Hepatocyte (in vitro differentiated cells): ENCODE measurements at regions not wholly inside any gene's neighbourhood (a gene's known extent, or its start where the extent isn't known, plus 50 kb on each side); places are given as distances from the start of the nearest gene placed in this dataset.

Experiments
- DNase-seq: peaks from one replicate; pipeline ENCODE4 v3.0.0-alpha.2; 2016; ENCODE audit warnings: low spot score
- H2AFZ ChIP-seq: fragments of 200-600 bp; sonication (generic); 2 replicates; pipeline ENCODE4 v1.6.0; 2016; ENCODE audit warnings: antibody characterized with exemption, mild to moderate bottlenecking
- H3K27ac ChIP-seq: fragments of 200-600 bp; sonication (generic); 2 replicates; pipeline ENCODE4 v1.5.1; 2016; ENCODE audit warnings: mild to moderate bottlenecking
- H3K27me3 ChIP-seq: fragments of 200-600 bp; sonication (generic); 2 replicates; pipeline ENCODE4 v1.6.1; 2016
- H3K36me3 ChIP-seq: fragments of 200-600 bp; sonication (generic); replicated peaks from 2 replicates; pipeline ENCODE4 v1.5.1; 2016; ENCODE audit warnings: low read depth; ENCODE audit not compliant: insufficient read depth
- H3K4me1 ChIP-seq: fragments of 200-600 bp; sonication (generic); 2 replicates; pipeline ENCODE4 v1.5.1; 2016; ENCODE audit warnings: mild to moderate bottlenecking, moderate library complexity; ENCODE audit not compliant: insufficient read depth
- H3K4me2 ChIP-seq: fragments of 200-600 bp; sonication (generic); 2 replicates; pipeline ENCODE4 v1.6.0; 2016
- H3K4me3 ChIP-seq: fragments of 200-600 bp; sonication (generic); 2 replicates; pipeline ENCODE4 v1.5.1; 2016; ENCODE audit warnings: mild to moderate bottlenecking
- H3K79me2 ChIP-seq: fragments of 200-600 bp; sonication (generic); 2 replicates; pipeline ENCODE4 v1.6.0; 2017; ENCODE audit warnings: mild to moderate bottlenecking
- H3K9me2 ChIP-seq: fragments of 200-600 bp; sonication (generic); replicated peaks from 2 replicates; pipeline ENCODE4 v1.6.0; 2017; ENCODE audit warnings: mild to moderate bottlenecking; ENCODE audit not compliant: insufficient read depth
- H3K9me3 ChIP-seq: fragments of 200-600 bp; sonication (generic); 2 replicates; pipeline ENCODE4 v1.5.1; 2016; ENCODE audit warnings: low read depth, mild to moderate bottlenecking
- H4K20me1 ChIP-seq: fragments of 200-600 bp; sonication (generic); 2 replicates; pipeline ENCODE4 v1.6.0; 2016; ENCODE audit warnings: mild to moderate bottlenecking; ENCODE audit not compliant: insufficient read depth, poor library complexity, severe bottlenecking
- CTCF ChIP-seq: fragments of 200-600 bp; sonication (generic); IDR thresholded peaks from 2 replicates; pipeline ENCODE4 v1.5.1; 2016; ENCODE audit warnings: antibody characterized with exemption, mild to moderate bottlenecking; ENCODE audit not compliant: poor library complexity
- EZH2 ChIP-seq: fragments of 200-600 bp; sonication (generic); IDR thresholded peaks from 2 replicates; pipeline ENCODE4 v1.6.1; 2016; ENCODE audit warnings: antibody characterized with exemption, mild to moderate bottlenecking, borderline replicate concordance
- EZH2phosphoT487 ChIP-seq: fragments of 200-600 bp; sonication (generic); IDR thresholded peaks from one replicate; pipeline ENCODE4 v1.6.1; 2018; ENCODE audit warnings: antibody characterized with exemption, mild to moderate bottlenecking, low read depth, moderate library complexity; ENCODE audit not compliant: unreplicated experiment, severe bottlenecking
- WGBS: methylation state at CpG from one replicate; pipeline ENCODE4 v1.1.6; 2016; ENCODE audit warnings: low lambda C conversion rate; ENCODE audit errors: missing lambda C conversion rate; 5-methylcytosine and 5-hydroxymethylcytosine counted together

GRCh38 chr1:4460651-4461050 lies 193.8 kb upstream of the AJAP1 start:
- H4K20me1 ChIP-seq: no peaks in the 10 kb centered on the region
- H2AFZ ChIP-seq: no peak overlapping the region

GRCh38 chr1:4461726-4462290 lies 192.6 kb upstream of the AJAP1 start:
- Histone ChIP-seq H3K4me2 (no peak overlapping the region), H4K20me1 (no peaks in the 10 kb centered on the region), H3K27me3 (no peaks in the 10 kb centered on the region), H3K36me3 (no peaks in the 10 kb centered on the region), H3K27ac (no peak overlapping the region), H2AFZ (no peak overlapping the region), H3K4me1 (no peaks in the 10 kb centered on the region), H3K9me3 (no peaks in the 10 kb centered on the region), H3K79me2 (no peaks in the 10 kb centered on the region), H3K4me3 (no peak overlapping the region), H3K9me2 (no peaks in the 10 kb centered on the region)
- TF ChIP-seq EZH2phosphoT487 (no peak), CTCF (no peak), EZH2 (no peak)
- no peak for DNase-seq
- WGBS: 89% methylated on average over 14 of the region's 14 CpGs

More at GRCh38 chr1:4460651-4461050, 193.8 kb upstream of the AJAP1 start:
- no peak overlapping the region for H3K4me3 ChIP-seq
- no peaks in the 10 kb centered on the region for H3K27me3 ChIP-seq
- H3K4me2 ChIP-seq: no peak overlapping the region
- no peak for DNase-seq
- H3K36me3 ChIP-seq: no peaks in the 10 kb centered on the region
- no peaks in the 10 kb centered on the region for H3K4me1 ChIP-seq
- no peaks in the 10 kb centered on the region for H3K9me3 ChIP-seq
- H3K79me2 ChIP-seq: no peaks in the 10 kb centered on the region
- no peak overlapping the region for H3K27ac ChIP-seq
- no peaks in the 10 kb centered on the region for H3K9me2 ChIP-seq
- no peak for TF ChIP-seq EZH2
- TF ChIP-seq EZH2phosphoT487: no peak
- no peak for TF ChIP-seq CTCF
- 88% methylated on average over 14 of the region's 14 CpGs for WGBS

- WGBS: 78% methylated on average over 13 of the region's 13 CpGs
- no peaks in the 10 kb centered on the region for H3K27me3 ChIP-seq
- DNase-seq: no peak
- H3K27ac ChIP-seq: no peak overlapping the region
- H3K36me3 ChIP-seq: no peaks in the 10 kb centered on the region
- H3K4me1 ChIP-seq: no peaks in the 10 kb centered on the region
- TF ChIP-seq EZH2phosphoT487: no peak
- TF ChIP-seq EZH2: no peak
- no peak for TF ChIP-seq CTCF
- no peaks in the 10 kb centered on the region for H4K20me1 ChIP-seq
- no peak overlapping the region for H2AFZ ChIP-seq
- no peaks in the 10 kb centered on the region for H3K9me3 ChIP-seq
- no peaks in the 10 kb centered on the region for H3K79me2 ChIP-seq
- no peak overlapping the region for H3K4me2 ChIP-seq
- no peak overlapping the region for H3K4me3 ChIP-seq
- H3K9me2 ChIP-seq: no peaks in the 10 kb centered on the region
Observed at GRCh38 chr1:4462831-4463484, 191.5 kb upstream of the AJAP1 start.
